Smooth muscle cell (in vitro differentiated cells): ENCODE measurements at regions not wholly inside any gene's neighbourhood (a gene's known extent, or its start where the extent isn't known, plus 50 kb on each side); places are given as distances from the start of the nearest gene placed in this dataset.

Experiments
- DNase-seq: peaks from one replicate; lab custom pipeline; 2025; ENCODE audit not compliant: unreplicated experiment; lab: John Stamatoyannopoulos, UW
- H2AFZ ChIP-seq: fragments of 200-600 bp; sonication (generic); 2 replicates; pipeline ENCODE4 v1.6.0; 2016; ENCODE audit warnings: antibody characterized with exemption, low read depth, mild to moderate bottlenecking
- H3F3A ChIP-seq: fragments of 200-600 bp; sonication (generic); 2 replicates; pipeline ENCODE4 v1.6.0; 2017; ENCODE audit warnings: antibody characterized with exemption, low read depth
- H3K27ac ChIP-seq: fragments of 200-600 bp; sonication (generic); 2 replicates; pipeline ENCODE4 v1.5.1; 2016; ENCODE audit warnings: low read depth, mild to moderate bottlenecking
- H3K27me3 ChIP-seq: fragments of 200-600 bp; sonication (generic); 2 replicates; pipeline ENCODE4 v1.6.1; 2016; ENCODE audit warnings: low read depth, mild to moderate bottlenecking
- H3K36me3 ChIP-seq: fragments of 200-600 bp; sonication (generic); 2 replicates; pipeline ENCODE4 v1.5.1; 2016; ENCODE audit warnings: low read depth
- H3K4me1 ChIP-seq: fragments of 200-600 bp; sonication (generic); 2 replicates; pipeline ENCODE4 v1.5.1; 2016; ENCODE audit warnings: low read depth
- H3K4me2 ChIP-seq: fragments of 200-600 bp; sonication (generic); 2 replicates; pipeline ENCODE4 v1.6.0; 2016; ENCODE audit warnings: mild to moderate bottlenecking
- H3K4me3 ChIP-seq: fragments of 200-600 bp; sonication (generic); 2 replicates; pipeline ENCODE4 v1.5.1; 2016; ENCODE audit warnings: mild to moderate bottlenecking
- H3K79me2 ChIP-seq: fragments of 200-600 bp; sonication (generic); 2 replicates; pipeline ENCODE4 v1.6.0; 2016; ENCODE audit warnings: low read depth, mild to moderate bottlenecking
- H3K9ac ChIP-seq: fragments of 200-600 bp; sonication (generic); 2 replicates; pipeline ENCODE4 v1.6.0; 2016; ENCODE audit warnings: low read depth
- H3K9me3 ChIP-seq: fragments of 200-600 bp; sonication (generic); replicated peaks from 2 replicates; pipeline ENCODE4 v1.5.1; 2016; ENCODE audit warnings: low read depth
- H4K20me1 ChIP-seq: fragments of 200-600 bp; sonication (generic); 2 replicates; pipeline ENCODE4 v1.6.0; 2016; ENCODE audit warnings: low read depth
- WGBS: methylation state at CpG from one replicate; pipeline ENCODE4 v1.1.7; 2016; ENCODE audit warnings: low lambda C conversion rate; 5-methylcytosine and 5-hydroxymethylcytosine counted together
- TF ChIP-seq, protein P1 (sequence below): fragments of 200-600 bp; sonication (generic); IDR thresholded peaks from 2 replicates; pipeline ENCODE4 v1.5.1; 2017; ENCODE audit warnings: borderline replicate concordance, mild to moderate bottlenecking, antibody characterized with exemption; ENCODE audit not compliant: insufficient read depth, poor library complexity, severe bottlenecking

DNA sequence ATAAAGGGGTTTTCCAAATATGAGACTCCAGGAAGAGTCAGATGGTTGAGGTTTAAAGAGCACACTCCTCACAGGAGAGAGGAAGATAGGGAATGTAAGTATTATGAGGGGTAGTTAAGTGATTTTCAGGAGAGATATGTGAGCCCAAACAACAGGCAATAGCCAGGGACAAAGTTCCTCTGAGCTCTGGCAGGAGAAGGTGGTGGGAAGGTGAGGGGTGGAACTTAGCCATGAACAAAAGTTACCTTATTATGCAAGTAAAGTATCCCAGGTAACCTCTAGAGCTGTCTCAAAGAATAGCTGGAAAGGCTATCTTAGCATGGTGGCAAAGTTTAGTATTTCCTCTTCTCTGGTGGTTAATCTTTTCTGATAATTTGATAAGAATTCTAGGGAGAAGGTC is 450.5 kb upstream of the PTPRD start:
- no peaks in the 10 kb centered on the region for H3K4me1 ChIP-seq
- no peak for DNase-seq
- no peak overlapping the region for H3K9ac ChIP-seq
- H3K4me2 ChIP-seq: no peak overlapping the region
- H3K4me3 ChIP-seq: no peak overlapping the region
- no peak overlapping the region for H3K27ac ChIP-seq
- no peaks in the 10 kb centered on the region for H3K9me3 ChIP-seq
- no peaks in the 10 kb centered on the region for H3F3A ChIP-seq
- no peaks in the 10 kb centered on the region for H3K27me3 ChIP-seq
- TF ChIP-seq, protein P1, sequence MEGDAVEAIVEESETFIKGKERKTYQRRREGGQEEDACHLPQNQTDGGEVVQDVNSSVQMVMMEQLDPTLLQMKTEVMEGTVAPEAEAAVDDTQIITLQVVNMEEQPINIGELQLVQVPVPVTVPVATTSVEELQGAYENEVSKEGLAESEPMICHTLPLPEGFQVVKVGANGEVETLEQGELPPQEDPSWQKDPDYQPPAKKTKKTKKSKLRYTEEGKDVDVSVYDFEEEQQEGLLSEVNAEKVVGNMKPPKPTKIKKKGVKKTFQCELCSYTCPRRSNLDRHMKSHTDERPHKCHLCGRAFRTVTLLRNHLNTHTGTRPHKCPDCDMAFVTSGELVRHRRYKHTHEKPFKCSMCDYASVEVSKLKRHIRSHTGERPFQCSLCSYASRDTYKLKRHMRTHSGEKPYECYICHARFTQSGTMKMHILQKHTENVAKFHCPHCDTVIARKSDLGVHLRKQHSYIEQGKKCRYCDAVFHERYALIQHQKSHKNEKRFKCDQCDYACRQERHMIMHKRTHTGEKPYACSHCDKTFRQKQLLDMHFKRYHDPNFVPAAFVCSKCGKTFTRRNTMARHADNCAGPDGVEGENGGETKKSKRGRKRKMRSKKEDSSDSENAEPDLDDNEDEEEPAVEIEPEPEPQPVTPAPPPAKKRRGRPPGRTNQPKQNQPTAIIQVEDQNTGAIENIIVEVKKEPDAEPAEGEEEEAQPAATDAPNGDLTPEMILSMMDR: no peak
- H4K20me1 ChIP-seq: no peaks in the 10 kb centered on the region
- no peaks in the 10 kb centered on the region for H3K36me3 ChIP-seq
- H2AFZ ChIP-seq: no peak overlapping the region
- no peaks in the 10 kb centered on the region for H3K79me2 ChIP-seq

DNA sequence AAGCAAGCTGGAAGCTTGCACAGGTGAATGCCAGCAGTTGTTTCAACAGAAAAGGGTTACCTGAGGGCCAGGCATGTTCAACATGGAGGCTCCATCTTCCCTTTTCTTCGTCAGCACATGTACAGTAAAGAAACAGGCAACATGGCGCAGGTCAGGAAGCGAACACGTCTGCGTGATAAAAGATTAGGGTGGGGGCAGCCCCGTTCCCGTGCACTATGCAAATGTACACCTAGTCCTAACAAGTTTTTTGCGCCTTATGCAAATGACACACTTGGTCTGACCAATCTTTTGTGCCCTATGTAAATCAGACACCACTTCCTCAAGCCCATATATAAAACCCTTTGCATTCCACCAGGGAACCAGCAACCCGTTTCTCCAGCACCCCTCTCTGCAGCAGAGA is 452.1 kb upstream of the PTPRD start:
- Histone ChIP-seq H3K4me2 (no peak overlapping the region), H3K4me3 (no peak overlapping the region), H3K9me3 (no peaks in the 10 kb centered on the region), H3K36me3 (no peaks in the 10 kb centered on the region), H3K27ac (no peak overlapping the region), H3F3A (no peaks in the 10 kb centered on the region), H3K4me1 (no peaks in the 10 kb centered on the region), H3K27me3 (no peaks in the 10 kb centered on the region), H3K79me2 (no peaks in the 10 kb centered on the region), H2AFZ (no peak overlapping the region), H4K20me1 (no peaks in the 10 kb centered on the region), H3K9ac (no peak overlapping the region)
- TF ChIP-seq, protein P1: no peak
- DNase-seq: no peak
- 97% methylated on average over 9 of the region's 9 CpGs for WGBS

DNA sequence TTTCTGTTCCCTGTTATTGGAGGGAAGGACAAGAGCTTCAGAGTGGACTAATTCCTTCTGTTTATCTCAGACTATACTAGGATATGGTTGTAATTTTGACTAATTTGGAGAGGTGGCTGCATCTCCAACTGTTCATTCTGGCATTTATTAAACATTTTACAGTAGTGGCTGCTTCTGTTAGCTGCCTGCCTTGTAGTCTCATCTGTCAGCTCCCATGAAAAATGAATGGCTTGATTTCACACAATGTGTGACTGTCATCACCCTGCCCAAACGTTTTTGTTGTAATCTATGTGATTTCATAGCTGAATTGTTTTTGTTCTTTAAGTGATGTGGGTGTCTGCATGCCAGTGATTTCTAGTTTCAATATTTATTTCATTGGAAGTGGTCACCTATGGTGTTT is 459.4 kb upstream of the PTPRD start:
- TF ChIP-seq, protein P1: no peak

DNA sequence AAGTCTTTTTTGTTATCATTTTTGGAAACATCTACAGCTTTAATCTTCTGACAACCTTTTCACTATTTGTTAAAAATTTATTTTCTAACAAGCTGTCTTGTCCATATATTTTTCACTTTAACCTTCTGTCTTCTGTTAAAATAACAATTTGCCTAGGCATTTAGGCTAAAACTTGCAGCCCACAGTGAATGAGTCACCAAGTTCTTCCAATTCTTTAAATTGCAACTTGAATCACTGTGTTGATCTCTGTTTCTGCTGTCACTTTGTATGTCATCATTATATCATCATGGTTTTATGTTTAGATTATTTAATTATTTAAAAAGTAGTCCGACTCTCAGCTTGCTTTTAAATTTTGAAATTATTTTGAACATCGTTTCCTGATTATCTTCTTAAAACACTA is 473.8 kb upstream of the PTPRD start:
- H3K9ac ChIP-seq: no peak overlapping the region
- H3F3A ChIP-seq: no peaks in the 10 kb centered on the region
- WGBS: 56% methylated on average over 2 of the region's 2 CpGs
- no peak for DNase-seq
- peak overlapping the region; percentile 69 for H3K27ac ChIP-seq
- H3K4me3 ChIP-seq: no peak overlapping the region
- peak overlapping the region; percentile 44 for H3K4me2 ChIP-seq
- no peaks in the 10 kb centered on the region for H3K36me3 ChIP-seq
- no peaks in the 10 kb centered on the region for H3K79me2 ChIP-seq
- H2AFZ ChIP-seq: no peak overlapping the region
- H3K27me3 ChIP-seq: no peaks in the 10 kb centered on the region
- TF ChIP-seq, protein P1: no peak
- H3K9me3 ChIP-seq: no peaks in the 10 kb centered on the region
- no peaks in the 10 kb centered on the region for H4K20me1 ChIP-seq
- peaks cover 5% of the 10 kb centered on the region for H3K4me1 ChIP-seq

More for the DNA sequence above, 459.4 kb upstream of the PTPRD start:
- H4K20me1 ChIP-seq: no peaks in the 10 kb centered on the region
- no peaks in the 10 kb centered on the region for H3K27me3 ChIP-seq
- no peak overlapping the region for H3K4me2 ChIP-seq
- H3K4me3 ChIP-seq: no peak overlapping the region
- H3K36me3 ChIP-seq: no peaks in the 10 kb centered on the region
- H3K79me2 ChIP-seq: no peaks in the 10 kb centered on the region
- no peak overlapping the region for H3K9ac ChIP-seq
- H2AFZ ChIP-seq: peak overlapping the region; percentile 41
- no peaks in the 10 kb centered on the region for H3K4me1 ChIP-seq
- no peak overlapping the region for H3K27ac ChIP-seq
- WGBS: 9% methylated on average over 1 of the region's 1 CpG
- no peaks in the 10 kb centered on the region for H3K9me3 ChIP-seq
- no peak for DNase-seq
- H3F3A ChIP-seq: no peaks in the 10 kb centered on the region
